ENCODE measurements at regions not wholly inside any gene's neighbourhood (a gene's known extent, or its start where the extent isn't known, plus 50 kb on each side); places are given as distances from the start of the nearest gene placed in this dataset.

DNA sequence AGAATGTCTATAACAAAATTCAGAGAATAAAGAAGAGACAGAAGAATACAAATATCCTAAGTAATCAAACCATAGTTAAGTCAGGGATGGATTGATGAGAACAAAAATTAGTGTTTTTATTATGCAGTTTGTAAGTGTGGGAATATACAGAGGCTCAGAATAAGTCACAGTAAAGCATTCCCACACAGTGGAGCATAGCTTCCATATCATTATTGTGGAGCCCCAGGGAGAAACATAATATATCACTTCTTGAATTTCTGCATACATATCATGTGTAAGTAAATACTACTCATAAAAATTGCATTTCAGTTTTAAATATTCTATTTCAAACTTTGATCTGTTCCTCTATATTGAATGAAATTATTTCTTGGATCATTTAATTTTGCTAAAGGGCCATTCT lies 790.4 kb downstream of the PLA2G4A start:
- TF ChIP-seq, protein P1, sequence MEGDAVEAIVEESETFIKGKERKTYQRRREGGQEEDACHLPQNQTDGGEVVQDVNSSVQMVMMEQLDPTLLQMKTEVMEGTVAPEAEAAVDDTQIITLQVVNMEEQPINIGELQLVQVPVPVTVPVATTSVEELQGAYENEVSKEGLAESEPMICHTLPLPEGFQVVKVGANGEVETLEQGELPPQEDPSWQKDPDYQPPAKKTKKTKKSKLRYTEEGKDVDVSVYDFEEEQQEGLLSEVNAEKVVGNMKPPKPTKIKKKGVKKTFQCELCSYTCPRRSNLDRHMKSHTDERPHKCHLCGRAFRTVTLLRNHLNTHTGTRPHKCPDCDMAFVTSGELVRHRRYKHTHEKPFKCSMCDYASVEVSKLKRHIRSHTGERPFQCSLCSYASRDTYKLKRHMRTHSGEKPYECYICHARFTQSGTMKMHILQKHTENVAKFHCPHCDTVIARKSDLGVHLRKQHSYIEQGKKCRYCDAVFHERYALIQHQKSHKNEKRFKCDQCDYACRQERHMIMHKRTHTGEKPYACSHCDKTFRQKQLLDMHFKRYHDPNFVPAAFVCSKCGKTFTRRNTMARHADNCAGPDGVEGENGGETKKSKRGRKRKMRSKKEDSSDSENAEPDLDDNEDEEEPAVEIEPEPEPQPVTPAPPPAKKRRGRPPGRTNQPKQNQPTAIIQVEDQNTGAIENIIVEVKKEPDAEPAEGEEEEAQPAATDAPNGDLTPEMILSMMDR (IDR thresholded peaks at IDR 0.05; ENCODE audit: low read depth, low read length), result no peak
- DNase-seq (ENCODE audit: extremely low read depth, low read depth), result no peak

GRCh38 chr1:187621951-187622350 lies 793.2 kb downstream of the PLA2G4A start:
- TF ChIP-seq, protein P1 (IDR thresholded peaks at IDR 0.05; ENCODE audit: low read depth, low read length), result no peak
- DNase-seq (ENCODE audit: extremely low read depth, low read depth), result no peak

GRCh38 chr1:187622545-187622944 lies 793.8 kb downstream of the PLA2G4A start:
- TF ChIP-seq, protein P1 (IDR thresholded peaks at IDR 0.05; ENCODE audit: low read depth, low read length), result no peak
- DNase-seq (ENCODE audit: extremely low read depth, low read depth), result no peak

DNA sequence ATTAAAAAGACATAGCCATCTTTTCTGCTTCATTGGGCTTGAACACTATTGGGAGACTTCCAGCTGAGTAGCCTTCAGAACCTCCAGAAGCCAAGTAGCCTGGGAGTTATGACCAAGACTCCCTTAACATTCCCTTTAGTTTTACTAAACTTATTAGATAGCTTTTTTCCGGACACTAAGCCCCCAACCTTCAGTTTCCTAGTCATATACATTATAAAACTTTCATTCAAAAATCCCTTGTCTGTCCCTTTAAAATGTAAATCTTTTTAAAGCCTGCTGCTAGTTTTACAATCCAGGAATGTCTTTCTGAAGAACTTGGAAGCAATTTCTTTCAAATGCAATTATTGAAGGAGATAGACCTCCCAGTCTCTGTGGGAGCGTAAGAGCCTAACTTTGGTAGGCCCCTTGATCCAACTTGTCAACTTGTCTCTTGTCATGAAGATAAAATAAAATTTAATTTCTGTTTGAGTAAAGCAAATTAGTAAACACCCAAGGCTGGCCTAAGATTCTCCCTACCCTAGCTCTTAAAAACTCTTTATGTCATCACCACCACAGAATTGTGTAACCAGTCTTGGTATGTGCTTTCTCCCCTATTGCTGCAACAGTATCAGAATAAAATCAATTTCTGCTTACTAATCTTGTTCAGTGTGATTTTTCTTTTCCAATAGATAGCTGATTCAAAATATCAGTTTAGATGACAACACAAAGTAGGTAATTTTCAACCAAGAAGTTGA lies 796.2 kb downstream of the PLA2G4A start:
- TF ChIP-seq, protein P1 (IDR thresholded peaks at IDR 0.05; ENCODE audit: low read depth, low read length), result no peak
- no peak for DNase-seq (ENCODE audit: extremely low read depth, low read depth)

DNA sequence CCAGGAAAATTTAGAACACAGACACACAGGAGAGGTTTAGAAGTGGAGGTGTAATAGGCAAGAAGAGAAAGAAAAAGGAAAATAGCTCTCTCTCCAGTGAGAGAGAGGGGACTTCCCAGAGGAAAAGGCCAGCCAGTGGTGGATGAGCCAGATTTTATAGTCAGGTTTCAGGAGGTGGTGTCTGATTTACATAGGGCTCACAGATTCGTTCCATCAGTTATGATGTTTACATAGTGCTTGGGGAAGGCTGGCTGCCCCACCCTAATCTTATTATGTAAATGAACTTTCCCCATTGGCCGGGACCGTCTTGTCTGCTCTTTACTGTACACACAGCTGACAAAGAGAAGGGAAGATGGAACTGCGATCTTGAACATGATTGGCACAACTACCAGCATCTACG lies 797.3 kb downstream of the PLA2G4A start:
- DNase-seq (ENCODE audit: extremely low read depth, low read depth), result no peak
- TF ChIP-seq, protein P1 (IDR thresholded peaks at IDR 0.05; ENCODE audit: low read depth, low read length), result no peak

DNA sequence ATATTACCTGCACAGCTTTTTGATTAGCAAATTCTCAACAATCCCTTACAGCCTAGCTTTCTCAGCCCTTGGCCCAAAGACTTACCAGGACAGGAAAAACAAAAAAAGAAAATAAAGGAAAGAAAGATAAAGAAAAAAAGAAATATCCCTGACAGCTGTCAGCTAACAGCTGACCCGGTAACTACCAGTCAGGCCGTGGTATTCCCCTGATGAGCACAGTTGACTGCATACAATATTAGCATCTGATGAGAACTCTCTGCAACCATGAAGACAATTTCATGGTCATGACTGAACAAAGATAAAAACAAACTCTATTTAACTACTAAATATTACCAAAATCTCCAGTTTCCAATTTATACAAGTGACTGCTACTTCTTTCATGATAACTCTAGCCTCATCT lies 798.8 kb downstream of the PLA2G4A start:
- DNase-seq (ENCODE audit: extremely low read depth, low read depth), result no peak
- TF ChIP-seq, protein P1 (IDR thresholded peaks at IDR 0.05; ENCODE audit: low read depth, low read length), result no peak

- TF ChIP-seq, protein P1 (IDR thresholded peaks at IDR 0.05; ENCODE audit: low read depth, low read length), result no peak
- DNase-seq (ENCODE audit: extremely low read depth, low read depth), result no peak
Observed at GRCh38 chr1:187629075-187629474, 800.3 kb downstream of the PLA2G4A start.
